Liver (tissue), 8 donors: ENCODE measurements at regions not wholly inside any gene's neighbourhood (a gene's known extent, or its start where the extent isn't known, plus 50 kb on each side); places are given as distances from the start of the nearest gene placed in this dataset.

Experiments
- DNase-seq: peaks from one replicate; pipeline ENCODE4 v3.0.0-alpha.2; 2017; ENCODE audit warnings: low spot score
- H3K27ac ChIP-seq, 2 donors: one replicate each; pipeline ENCODE4 v1.7.0; 2013; ENCODE audit warnings: inconsistent platforms in 2 of 2, low read length in 2 of 2, control low read depth in 1 of 2, low read depth in 1 of 2, mild to moderate bottlenecking in 1 of 2
- H3K27me3 ChIP-seq, 4 donors: one replicate each; pipeline versions ENCODE4 v1.6.1 to v1.7.0; 2013; ENCODE audit warnings: low read length in 3 of 4, inconsistent platforms in 1 of 4, mild to moderate bottlenecking in 1 of 4, moderate library complexity in 1 of 4; ENCODE audit not compliant: control insufficient read depth in 4 of 4, insufficient read depth in 4 of 4
- H3K36me3 ChIP-seq, 4 donors: one replicate each; pipeline versions ENCODE4 v1.6.1 to v1.7.0; 2013; ENCODE audit warnings: low read length in 3 of 4, mild to moderate bottlenecking in 3 of 4, low read depth in 1 of 4, moderate library complexity in 1 of 4; ENCODE audit not compliant: control insufficient read depth in 4 of 4, insufficient read depth in 3 of 4
- H3K4me1 ChIP-seq, 4 donors: one replicate each; pipeline versions ENCODE4 v1.6.1 to v1.7.0; 2013; ENCODE audit warnings: low read length in 3 of 4, mild to moderate bottlenecking in 3 of 4, moderate library complexity in 1 of 4; ENCODE audit not compliant: control insufficient read depth in 4 of 4, insufficient read depth in 4 of 4
- H3K4me3 ChIP-seq, 3 donors: one replicate each; pipeline versions ENCODE4 v1.6.1 to v1.7.0; 2013; ENCODE audit warnings: low read length in 3 of 3, control low read depth in 1 of 3, low read depth in 1 of 3, mild to moderate bottlenecking in 1 of 3
- H3K9ac ChIP-seq, 2 donors: one replicate each; pipeline ENCODE4 v1.7.0; 2013; ENCODE audit warnings: low read length in 2 of 2, mild to moderate bottlenecking in 2 of 2, moderate library complexity in 2 of 2, control low read depth in 1 of 2, low read depth in 1 of 2
- H3K9me3 ChIP-seq, 4 donors: one replicate each; pipeline versions ENCODE4 v1.6.1 to v1.7.0; 2013; ENCODE audit warnings: low read length in 3 of 4; ENCODE audit not compliant: control insufficient read depth in 4 of 4
- CTCF ChIP-seq: fragments of 150-350 bp; IDR thresholded peaks from 2 replicates; pipeline ENCODE4 v1.5.1; 2017; ENCODE audit warnings: improper control_type of control experiment, low read depth, low read length; ENCODE audit not compliant: missing input control
- EGR1 ChIP-seq, 2 donors: IDR thresholded peaks; 2 replicates each; pipeline ENCODE4 v1.6.1; 2016 to 2018; ENCODE audit warnings: antibody characterized with exemption in 2 of 2, low read depth in 2 of 2
- FOXA2 ChIP-seq: IDR thresholded peaks from 2 replicates; pipeline ENCODE4 v1.6.1; 2016; ENCODE audit warnings: antibody characterized with exemption
- GABPA ChIP-seq, 2 donors: IDR thresholded peaks in 1 of 2; conservative IDR thresholded peaks in 1 of 2; 2 replicates each; pipeline ENCODE4 v1.6.1; 2016; ENCODE audit warnings: antibody characterized with exemption in 2 of 2, mild to moderate bottlenecking in 1 of 2, moderate library complexity in 1 of 2
- HNF4G ChIP-seq: IDR thresholded peaks from 2 replicates; pipeline ENCODE4 v1.6.1; 2016; ENCODE audit warnings: antibody characterized with exemption
- JUND ChIP-seq, 2 donors: IDR thresholded peaks; 2 replicates each; pipeline ENCODE4 v1.6.1; 2016; ENCODE audit warnings: antibody characterized with exemption in 2 of 2
- RAD21 ChIP-seq, 2 donors: IDR thresholded peaks; 2 replicates each; pipeline ENCODE4 v1.6.1; 2016; ENCODE audit warnings: antibody characterized with exemption in 2 of 2, mild to moderate bottlenecking in 2 of 2
- REST ChIP-seq: IDR thresholded peaks from 2 replicates; pipeline ENCODE4 v1.6.1; 2016; ENCODE audit warnings: antibody characterized with exemption, mild to moderate bottlenecking
- RXRA ChIP-seq, 2 donors: IDR thresholded peaks; 2 replicates each; pipeline ENCODE4 v1.6.1; 2017 to 2018; ENCODE audit warnings: antibody characterized with exemption in 2 of 2, mild to moderate bottlenecking in 1 of 2
- TAF1 ChIP-seq: conservative IDR thresholded peaks from 2 replicates; pipeline ENCODE4 v1.6.1; 2016; ENCODE audit warnings: antibody characterized with exemption, mild to moderate bottlenecking
- YY1 ChIP-seq: IDR thresholded peaks from 2 replicates; pipeline ENCODE4 v1.6.1; 2016; ENCODE audit warnings: antibody characterized with exemption, mild to moderate bottlenecking
- ZBTB33 ChIP-seq: IDR thresholded peaks from 2 replicates; pipeline ENCODE4 v1.6.1; 2016; ENCODE audit warnings: antibody characterized with exemption
- WGBS: extraction: QIAGEN DNeasy Blood & Tissue Kit; methylation state at CpG from one replicate; pipeline ENCODE4 v1.1.7; 2013; 5-methylcytosine and 5-hydroxymethylcytosine counted together
- donor health status: healthy.
- donor health status: healthy.
- donor health status: healthy.
- donor health status: healthy.
- donor health status: healthy.

GRCh38 chr4:19693936-19694570, 557.7 kb upstream of the SLIT2 start (continued):
- TF ChIP-seq CTCF: no peak

- no peak overlapping the region for H3K4me3 ChIP-seq
- no peak overlapping the region for H3K27ac ChIP-seq
- H3K9ac ChIP-seq: no peak overlapping the region
- H3K36me3 ChIP-seq: no peaks in the 10 kb centered on the region
- no peaks in the 10 kb centered on the region for H3K4me1 ChIP-seq
- 65% methylated on average over 3 of the region's 3 CpGs for WGBS
- no peak for TF ChIP-seq TAF1
- TF ChIP-seq FOXA2: no peak
- TF ChIP-seq YY1: no peak
- TF ChIP-seq JUND (IDR thresholded peaks at IDR 0.05): no peak
- TF ChIP-seq REST: no peak
- no peak for TF ChIP-seq ZBTB33
- no peak for TF ChIP-seq CTCF
- no peak for TF ChIP-seq GABPA (IDR thresholded peaks at IDR 0.05 in 1 of 2, conservative IDR thresholded peaks at IDR 0.05 in 1 of 2)
- no peak for TF ChIP-seq RAD21 (IDR thresholded peaks at IDR 0.05)
- TF ChIP-seq HNF4G: no peak
- TF ChIP-seq EGR1 (IDR thresholded peaks at IDR 0.05; ENCODE audit: low read depth in 2 of 2): no peak
- TF ChIP-seq RXRA (IDR thresholded peaks at IDR 0.05): no peak
- no peaks in the 10 kb centered on the region for H3K9me3 ChIP-seq
- DNase-seq: no peak
- no peaks in the 10 kb centered on the region for H3K27me3 ChIP-seq
Measured at GRCh38 chr4:19689511-19689910, 562.2 kb upstream of the SLIT2 start.
